ENCODE measurements at regions not wholly inside any gene's neighbourhood (a gene's known extent, or its start where the extent isn't known, plus 50 kb on each side); places are given as distances from the start of the nearest gene placed in this dataset.

DNA sequence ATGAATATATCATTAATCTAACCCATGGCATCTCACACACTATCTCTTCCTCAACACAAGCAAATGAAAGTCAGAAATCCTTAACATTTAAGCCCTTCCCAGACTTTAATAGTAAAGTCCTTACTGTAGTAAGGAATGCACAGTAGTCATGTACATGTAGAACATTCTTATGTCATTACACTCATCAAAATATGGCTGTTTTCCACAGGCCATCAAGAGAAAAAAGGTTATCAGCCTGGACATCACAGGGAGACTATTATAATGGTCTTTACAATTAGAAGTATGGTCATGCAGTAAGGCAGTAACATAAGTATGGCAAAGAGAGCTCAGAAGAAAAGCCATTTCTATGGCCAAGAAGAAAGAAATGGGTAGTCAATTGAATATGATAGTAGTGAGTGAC, 121.2 kb downstream of the SLC6A15 start:
- Histone ChIP-seq H3K9ac (no peak overlapping the region), H4K20me1 (ENCODE audit: low read depth) (no peaks in the 10 kb centered on the region), H3K9me3 (ENCODE audit: low read depth) (no peaks in the 10 kb centered on the region), H3K27me3 (no peaks in the 10 kb centered on the region), H3K79me2 (ENCODE audit: low read depth) (no peaks in the 10 kb centered on the region), H3K36me3 (no peaks in the 10 kb centered on the region), H3K27ac (no peak overlapping the region), H2AFZ (replicated peaks) (no peak overlapping the region), H3F3A (ENCODE audit: low read depth) (no peaks in the 10 kb centered on the region), H3K4me1 (no peaks in the 10 kb centered on the region), H3K4me2 (no peak overlapping the region), H3K4me3 (no peak overlapping the region)
- Mint-ChIP-seq H3K36me3 (no peaks in the 10 kb centered on the region), H3K4me3 (no peak overlapping the region), H3K4me1 (no peaks in the 10 kb centered on the region), H3K9me3 (no peaks in the 10 kb centered on the region), H3K27ac (no peak overlapping the region), H3K27me3 (ENCODE audit: insufficient read depth, low read depth) (no peaks in the 10 kb centered on the region)
- TF ChIP-seq, protein P1, sequence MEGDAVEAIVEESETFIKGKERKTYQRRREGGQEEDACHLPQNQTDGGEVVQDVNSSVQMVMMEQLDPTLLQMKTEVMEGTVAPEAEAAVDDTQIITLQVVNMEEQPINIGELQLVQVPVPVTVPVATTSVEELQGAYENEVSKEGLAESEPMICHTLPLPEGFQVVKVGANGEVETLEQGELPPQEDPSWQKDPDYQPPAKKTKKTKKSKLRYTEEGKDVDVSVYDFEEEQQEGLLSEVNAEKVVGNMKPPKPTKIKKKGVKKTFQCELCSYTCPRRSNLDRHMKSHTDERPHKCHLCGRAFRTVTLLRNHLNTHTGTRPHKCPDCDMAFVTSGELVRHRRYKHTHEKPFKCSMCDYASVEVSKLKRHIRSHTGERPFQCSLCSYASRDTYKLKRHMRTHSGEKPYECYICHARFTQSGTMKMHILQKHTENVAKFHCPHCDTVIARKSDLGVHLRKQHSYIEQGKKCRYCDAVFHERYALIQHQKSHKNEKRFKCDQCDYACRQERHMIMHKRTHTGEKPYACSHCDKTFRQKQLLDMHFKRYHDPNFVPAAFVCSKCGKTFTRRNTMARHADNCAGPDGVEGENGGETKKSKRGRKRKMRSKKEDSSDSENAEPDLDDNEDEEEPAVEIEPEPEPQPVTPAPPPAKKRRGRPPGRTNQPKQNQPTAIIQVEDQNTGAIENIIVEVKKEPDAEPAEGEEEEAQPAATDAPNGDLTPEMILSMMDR (IDR thresholded peaks at IDR 0.05): no peak
- TF ChIP-seq EZH2 (IDR thresholded peaks at IDR 0.05): no peak
- no peak for TF ChIP-seq EZH2phosphoT487 (IDR thresholded peaks at IDR 0.05)
- DNase-seq (ENCODE audit: low spot score): no peak

DNA sequence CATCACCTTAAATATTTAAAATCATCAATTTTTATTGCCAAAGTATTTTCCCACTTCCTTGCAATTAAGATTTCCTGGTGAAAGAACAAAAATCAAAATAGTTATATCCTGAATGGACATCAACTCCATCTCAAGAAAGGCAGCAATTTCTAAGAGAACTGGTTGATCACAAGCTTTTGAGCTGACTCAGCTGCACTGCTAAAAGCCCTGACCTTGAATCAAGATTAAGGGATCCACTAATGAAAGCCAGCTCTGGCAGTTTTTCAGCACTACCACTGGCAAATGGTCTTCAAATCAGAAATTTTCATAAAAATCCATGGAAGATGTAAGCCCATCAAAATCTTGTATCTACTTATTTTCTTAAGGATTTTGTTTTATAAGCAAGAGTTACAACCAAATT, 123.4 kb downstream of the SLC6A15 start:
- Mint-ChIP-seq H3K27ac (no peak overlapping the region), H3K36me3 (no peaks in the 10 kb centered on the region), H3K27me3 (ENCODE audit: insufficient read depth, low read depth) (no peaks in the 10 kb centered on the region), H3K9me3 (no peaks in the 10 kb centered on the region), H3K4me3 (no peak overlapping the region), H3K4me1 (no peaks in the 10 kb centered on the region)
- H3F3A ChIP-seq (ENCODE audit: low read depth): no peaks in the 10 kb centered on the region
- H3K4me1 ChIP-seq: no peaks in the 10 kb centered on the region
- H2AFZ ChIP-seq (replicated peaks): no peak overlapping the region
- no peak overlapping the region for H3K27ac ChIP-seq
- no peak overlapping the region for H3K9ac ChIP-seq
- H3K4me3 ChIP-seq: no peak overlapping the region
- H3K36me3 ChIP-seq: no peaks in the 10 kb centered on the region
- no peaks in the 10 kb centered on the region for H3K27me3 ChIP-seq
- no peak for TF ChIP-seq EZH2 (IDR thresholded peaks at IDR 0.05)
- H4K20me1 ChIP-seq (ENCODE audit: low read depth): no peaks in the 10 kb centered on the region
- no peaks in the 10 kb centered on the region for H3K79me2 ChIP-seq (ENCODE audit: low read depth)
- no peak for DNase-seq (ENCODE audit: low spot score)
- H3K9me3 ChIP-seq (ENCODE audit: low read depth): no peaks in the 10 kb centered on the region
- no peak overlapping the region for H3K4me2 ChIP-seq

DNA sequence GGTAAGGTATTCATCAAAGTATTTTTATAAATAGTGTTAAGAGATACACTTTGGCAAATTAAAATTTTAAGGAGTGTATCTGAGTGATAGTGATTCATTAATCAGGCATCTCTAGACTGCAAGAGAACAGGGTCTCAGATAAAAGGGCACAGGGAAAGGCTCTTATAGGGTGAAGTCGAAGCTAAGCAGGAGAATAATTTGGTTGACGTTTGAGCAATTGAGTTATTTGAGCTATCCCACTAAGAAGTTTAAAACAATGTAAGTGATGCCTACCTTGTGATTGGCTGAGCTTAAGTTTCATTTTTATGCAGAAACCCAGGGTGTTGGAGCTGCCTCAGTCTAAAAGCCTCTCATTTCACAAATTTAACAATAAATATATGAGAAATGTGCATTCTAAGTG, 125.3 kb downstream of the SLC6A15 start:
- Histone ChIP-seq H3F3A (ENCODE audit: low read depth) (no peaks in the 10 kb centered on the region), H4K20me1 (ENCODE audit: low read depth) (no peaks in the 10 kb centered on the region), H3K4me3 (no peak overlapping the region), H3K79me2 (ENCODE audit: low read depth) (no peaks in the 10 kb centered on the region), H2AFZ (replicated peaks) (no peak overlapping the region), H3K9ac (no peak overlapping the region), H3K9me3 (ENCODE audit: low read depth) (no peaks in the 10 kb centered on the region), H3K36me3 (no peaks in the 10 kb centered on the region), H3K27ac (no peak overlapping the region), H3K4me2 (no peak overlapping the region), H3K4me1 (no peaks in the 10 kb centered on the region), H3K27me3 (no peaks in the 10 kb centered on the region)
- no peaks in the 10 kb centered on the region for H3K4me1 Mint-ChIP-seq
- no peaks in the 10 kb centered on the region for H3K36me3 Mint-ChIP-seq
- no peaks in the 10 kb centered on the region for H3K9me3 Mint-ChIP-seq
- no peak for DNase-seq (ENCODE audit: low spot score)
- H3K27ac Mint-ChIP-seq: no peak overlapping the region
- H3K27me3 Mint-ChIP-seq (ENCODE audit: insufficient read depth, low read depth): peaks cover 2% of the 10 kb centered on the region
- TF ChIP-seq, protein P1 (IDR thresholded peaks at IDR 0.05): no peak
- no peak for TF ChIP-seq EZH2 (IDR thresholded peaks at IDR 0.05)
- TF ChIP-seq EZH2phosphoT487 (IDR thresholded peaks at IDR 0.05): no peak
- H3K4me3 Mint-ChIP-seq: no peak overlapping the region

DNA sequence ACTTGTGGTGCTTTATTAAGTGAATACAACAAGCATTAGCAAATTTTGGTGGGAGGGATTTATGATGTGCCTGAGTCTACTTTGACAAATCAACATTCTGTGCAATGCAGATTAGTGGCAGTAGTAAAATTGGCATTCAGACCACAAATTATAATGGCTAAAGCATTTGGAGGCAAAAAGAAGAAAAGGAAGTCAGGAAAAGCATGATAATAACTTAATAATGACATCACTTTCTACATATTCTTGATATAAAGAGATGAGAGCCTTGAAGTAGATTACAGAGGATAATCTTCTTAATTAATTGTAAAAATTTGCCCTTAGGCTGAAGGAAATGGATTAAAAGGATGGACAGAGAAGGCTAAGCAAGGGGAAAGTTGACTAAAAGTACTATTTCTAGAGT, 126.0 kb downstream of the SLC6A15 start:
- Histone ChIP-seq H3K9ac (no peak overlapping the region), H4K20me1 (ENCODE audit: low read depth) (no peaks in the 10 kb centered on the region), H2AFZ (replicated peaks) (no peak overlapping the region), H3K79me2 (ENCODE audit: low read depth) (no peaks in the 10 kb centered on the region), H3K4me2 (no peak overlapping the region), H3K9me3 (ENCODE audit: low read depth) (no peaks in the 10 kb centered on the region), H3K36me3 (no peaks in the 10 kb centered on the region), H3K4me3 (no peak overlapping the region), H3F3A (ENCODE audit: low read depth) (no peaks in the 10 kb centered on the region), H3K27me3 (no peaks in the 10 kb centered on the region), H3K4me1 (no peaks in the 10 kb centered on the region), H3K27ac (no peak overlapping the region)
- TF ChIP-seq EZH2phosphoT487 (IDR thresholded peaks at IDR 0.05) (no peak), EZH2 (IDR thresholded peaks at IDR 0.05) (no peak)
- TF ChIP-seq, protein P1 (IDR thresholded peaks at IDR 0.05): no peak
- H3K36me3 Mint-ChIP-seq: no peaks in the 10 kb centered on the region
- no peak overlapping the region for H3K4me3 Mint-ChIP-seq
- DNase-seq (ENCODE audit: low spot score): no peak
- H3K4me1 Mint-ChIP-seq: no peaks in the 10 kb centered on the region
- H3K27me3 Mint-ChIP-seq (ENCODE audit: insufficient read depth, low read depth): peaks cover 2% of the 10 kb centered on the region
- no peak overlapping the region for H3K27ac Mint-ChIP-seq
- no peaks in the 10 kb centered on the region for H3K9me3 Mint-ChIP-seq

Measured in neural progenitor cell (in vitro differentiated cells).